Panc1 (cell line): ENCODE measurements at regions not wholly inside any gene's neighbourhood (a gene's known extent, or its start where the extent isn't known, plus 50 kb on each side); places are given as distances from the start of the nearest gene placed in this dataset.

Experiments used
- ATAC-seq: fragments of 200-7000 bp; cut with Tn5 transposase; 2 replicates; pipeline ENCODE4 v1.9.1; 2020; ENCODE audit warnings: mild to moderate bottlenecking, moderate library complexity
- BruUV-seq: library from RNA; stranded (reverse); fragments of 400-500 nt; replicated peaks from 2 replicates; lab custom pipeline; 2021; lab: Mats Ljungman, UMichigan
- CTCF ChIA-PET: fragments of 300-600 bp; sonication (Branson Sonifier 250); formaldehyde crosslinking; loops from one replicate; lab custom pipeline; 2022; ENCODE audit warnings: antibody characterized with exemption; lab: Charles Lee
- POLR2A ChIA-PET: fragments of 300-600 bp; sonication (Branson Sonifier 250); formaldehyde crosslinking; loops from one replicate; lab custom pipeline; 2022; ENCODE audit warnings: antibody characterized with exemption; lab: Charles Lee
- DNase-seq: peaks from one replicate; pipeline ENCODE4 v3.0.0-alpha.2; 2010; ENCODE audit warnings: low read depth, low spot score
- H3K27ac ChIP-seq: 2 replicates; pipeline ENCODE4 v1.5.1; 2011; ENCODE audit warnings: mild to moderate bottlenecking, low read length, inconsistent platforms
- H3K27me3 ChIP-seq: fragments of 200-500 bp; sonication (Bioruptor generic); 2 replicates; pipeline ENCODE4 v1.6.0; 2014; ENCODE audit warnings: low read length, inconsistent platforms; ENCODE audit not compliant: control insufficient read depth, insufficient read depth
- H3K36me3 ChIP-seq: fragments of 200-500 bp; sonication (Bioruptor generic); 2 replicates; pipeline ENCODE4 v1.5.1; 2014; ENCODE audit warnings: inconsistent platforms, mild to moderate bottlenecking, low read length, moderate library complexity; ENCODE audit not compliant: control insufficient read depth, insufficient read depth
- H3K4me1 ChIP-seq: 2 replicates; pipeline ENCODE4 v1.5.1; 2011; ENCODE audit warnings: inconsistent platforms, mild to moderate bottlenecking, low read length, moderate library complexity; ENCODE audit not compliant: control insufficient read depth, insufficient read depth
- H3K4me3 ChIP-seq, 2 experiments: 2 replicates each; pipeline ENCODE4 v1.5.1; 2011 to 2012; ENCODE audit warnings: low read depth in 2 of 2, low read length in 2 of 2, mild to moderate bottlenecking in 2 of 2, inconsistent platforms in 1 of 2, moderate library complexity in 1 of 2
- H3K9me3 ChIP-seq: fragments of 200-500 bp; sonication (Bioruptor generic); 2 replicates; pipeline ENCODE4 v1.5.1; 2014; ENCODE audit warnings: low read depth, mild to moderate bottlenecking, inconsistent platforms, low read length, moderate library complexity; ENCODE audit not compliant: control insufficient read depth, insufficient read depth
- CTCF ChIP-seq: fragments of 450-650 bp; IDR thresholded peaks from 2 replicates; pipeline ENCODE4 v1.5.1; 2017; ENCODE audit warnings: mild to moderate bottlenecking
- in situ Hi-C: cut with HindIII; loops from 2 replicates; pipeline ENCODE4 v1.10.0; 2016; ENCODE audit warnings: low sequenced_read_pairs, low pct_unique_long_range_greater_than_20kb
- intact Hi-C: fragments of 100-400 bp; cut with micrococcal nuclease; formaldehyde crosslinking; loops from one replicate; pipeline ENCODE4 v1.10.0; 2022; ENCODE audit not compliant: unreplicated experiment

- no peaks in the 10 kb centered on the region for H3K36me3 ChIP-seq
- DNase-seq (no peak), ATAC-seq (no peak)
- H3K4me1 ChIP-seq = no peaks in the 10 kb centered on the region
- no peaks in the 10 kb centered on the region for H3K9me3 ChIP-seq
- ChIA-PET CTCF (no interaction called here), POLR2A (no interaction called here)
- BruUV-seq = no TSS peak
- intact Hi-C loops (no loop called here), in situ Hi-C loops (no loop called here)
- no peak overlapping the region for H3K4me3 ChIP-seq
- no peak overlapping the region for H3K27ac ChIP-seq
- H3K27me3 ChIP-seq = no peaks in the 10 kb centered on the region
- no peak for TF ChIP-seq CTCF
These were observed 69.8 kb downstream of the TNFSF18 start for GRCh38 chr1:172980971-172981370.
